Panc1 (cell line): ENCODE measurements at regions not wholly inside any gene's neighbourhood (a gene's known extent, or its start where the extent isn't known, plus 50 kb on each side); places are given as distances from the start of the nearest gene placed in this dataset.

Experiments used
- ATAC-seq: fragments of 200-7000 bp; cut with Tn5 transposase; 2 replicates; pipeline ENCODE4 v1.9.1; 2020; ENCODE audit warnings: mild to moderate bottlenecking, moderate library complexity
- BruUV-seq: library from RNA; stranded (reverse); fragments of 400-500 nt; replicated peaks from 2 replicates; lab custom pipeline; 2021; lab: Mats Ljungman, UMichigan
- CTCF ChIA-PET: fragments of 300-600 bp; sonication (Branson Sonifier 250); formaldehyde crosslinking; loops from one replicate; lab custom pipeline; 2022; ENCODE audit warnings: antibody characterized with exemption; lab: Charles Lee
- POLR2A ChIA-PET: fragments of 300-600 bp; sonication (Branson Sonifier 250); formaldehyde crosslinking; loops from one replicate; lab custom pipeline; 2022; ENCODE audit warnings: antibody characterized with exemption; lab: Charles Lee
- DNase-seq: peaks from one replicate; pipeline ENCODE4 v3.0.0-alpha.2; 2010; ENCODE audit warnings: low read depth, low spot score
- H3K27ac ChIP-seq: 2 replicates; pipeline ENCODE4 v1.5.1; 2011; ENCODE audit warnings: mild to moderate bottlenecking, low read length, inconsistent platforms
- H3K27me3 ChIP-seq: fragments of 200-500 bp; sonication (Bioruptor generic); 2 replicates; pipeline ENCODE4 v1.6.0; 2014; ENCODE audit warnings: low read length, inconsistent platforms; ENCODE audit not compliant: control insufficient read depth, insufficient read depth
- H3K36me3 ChIP-seq: fragments of 200-500 bp; sonication (Bioruptor generic); 2 replicates; pipeline ENCODE4 v1.5.1; 2014; ENCODE audit warnings: inconsistent platforms, mild to moderate bottlenecking, low read length, moderate library complexity; ENCODE audit not compliant: control insufficient read depth, insufficient read depth
- H3K4me1 ChIP-seq: 2 replicates; pipeline ENCODE4 v1.5.1; 2011; ENCODE audit warnings: inconsistent platforms, mild to moderate bottlenecking, low read length, moderate library complexity; ENCODE audit not compliant: control insufficient read depth, insufficient read depth
- H3K4me3 ChIP-seq, 2 experiments: 2 replicates each; pipeline ENCODE4 v1.5.1; 2011 to 2012; ENCODE audit warnings: low read depth in 2 of 2, low read length in 2 of 2, mild to moderate bottlenecking in 2 of 2, inconsistent platforms in 1 of 2, moderate library complexity in 1 of 2
- H3K9me3 ChIP-seq: fragments of 200-500 bp; sonication (Bioruptor generic); 2 replicates; pipeline ENCODE4 v1.5.1; 2014; ENCODE audit warnings: low read depth, mild to moderate bottlenecking, inconsistent platforms, low read length, moderate library complexity; ENCODE audit not compliant: control insufficient read depth, insufficient read depth
- POLR2AphosphoS5 ChIP-seq: IDR thresholded peaks from 2 replicates; pipeline ENCODE4 v1.6.1; 2012; ENCODE audit warnings: mild to moderate bottlenecking, low read depth, low read length, moderate library complexity
- REST ChIP-seq, 2 experiments: IDR thresholded peaks; 2 replicates each; pipeline ENCODE4 v1.6.1; 2011 to 2012; ENCODE audit warnings: low read depth in 2 of 2, control low read depth in 1 of 2, low read length in 1 of 2, mild to moderate bottlenecking in 1 of 2, moderate library complexity in 1 of 2; ENCODE audit not compliant: insufficient read depth in 1 of 2
- SIN3A ChIP-seq: IDR thresholded peaks from 2 replicates; pipeline ENCODE4 v1.6.1; 2012; ENCODE audit warnings: low read depth, mild to moderate bottlenecking, low read length, moderate library complexity, borderline replicate concordance; ENCODE audit not compliant: insufficient read depth
- TCF7L2 ChIP-seq: IDR thresholded peaks from 2 replicates; pipeline ENCODE4 v1.6.1; 2011; ENCODE audit warnings: mild to moderate bottlenecking, low read depth, low read length, inconsistent platforms
- in situ Hi-C: cut with HindIII; loops from 2 replicates; pipeline ENCODE4 v1.10.0; 2016; ENCODE audit warnings: low sequenced_read_pairs, low pct_unique_long_range_greater_than_20kb
- intact Hi-C: fragments of 100-400 bp; cut with micrococcal nuclease; formaldehyde crosslinking; loops from one replicate; pipeline ENCODE4 v1.10.0; 2022; ENCODE audit not compliant: unreplicated experiment
- TF ChIP-seq, protein P1 (sequence below): fragments of 450-650 bp; IDR thresholded peaks from 2 replicates; pipeline ENCODE4 v1.5.1; 2017; ENCODE audit warnings: mild to moderate bottlenecking

- ATAC-seq (no peak), DNase-seq (no peak)
- no TSS peak for BruUV-seq
- in situ Hi-C loops, result no loop called here
- no peaks in the 10 kb centered on the region for H3K36me3 ChIP-seq
- H3K4me1 ChIP-seq, result peaks cover 40% of the 10 kb centered on the region
- H3K9me3 ChIP-seq, result no peaks in the 10 kb centered on the region
- ChIA-PET CTCF (no interaction called here), POLR2A (no interaction called here)
- TF ChIP-seq TCF7L2, result no peak
- intact Hi-C loops, result no loop called here
- H3K27ac ChIP-seq, result peak overlapping the region; percentile 18; the same call in 1 of the 2 replicates
- no peak overlapping the region for H3K4me3 ChIP-seq
- H3K27me3 ChIP-seq, result no peaks in the 10 kb centered on the region
Observed at GRCh38 chr18:23397907-23398306, 55.2 kb upstream of the RIOK3 start.

GRCh38 chr18:23398401-23398800 lies 54.7 kb upstream of the RIOK3 start:
- ATAC-seq (no peak), DNase-seq (no peak)
- H3K27me3 ChIP-seq, result no peaks in the 10 kb centered on the region
- intact Hi-C loops, result no loop called here
- BruUV-seq, result no TSS peak
- H3K4me1 ChIP-seq, result peaks cover 40% of the 10 kb centered on the region
- H3K4me3 ChIP-seq, result no peak overlapping the region
- TF ChIP-seq POLR2AphosphoS5, result no peak
- TF ChIP-seq SIN3A, result no peak
- no peak for TF ChIP-seq REST (IDR thresholded peaks at IDR 0.05; ENCODE audit: insufficient read depth in 1 of 2, low read depth in 2 of 2, low read length in 1 of 2)
- TF ChIP-seq, protein P1, sequence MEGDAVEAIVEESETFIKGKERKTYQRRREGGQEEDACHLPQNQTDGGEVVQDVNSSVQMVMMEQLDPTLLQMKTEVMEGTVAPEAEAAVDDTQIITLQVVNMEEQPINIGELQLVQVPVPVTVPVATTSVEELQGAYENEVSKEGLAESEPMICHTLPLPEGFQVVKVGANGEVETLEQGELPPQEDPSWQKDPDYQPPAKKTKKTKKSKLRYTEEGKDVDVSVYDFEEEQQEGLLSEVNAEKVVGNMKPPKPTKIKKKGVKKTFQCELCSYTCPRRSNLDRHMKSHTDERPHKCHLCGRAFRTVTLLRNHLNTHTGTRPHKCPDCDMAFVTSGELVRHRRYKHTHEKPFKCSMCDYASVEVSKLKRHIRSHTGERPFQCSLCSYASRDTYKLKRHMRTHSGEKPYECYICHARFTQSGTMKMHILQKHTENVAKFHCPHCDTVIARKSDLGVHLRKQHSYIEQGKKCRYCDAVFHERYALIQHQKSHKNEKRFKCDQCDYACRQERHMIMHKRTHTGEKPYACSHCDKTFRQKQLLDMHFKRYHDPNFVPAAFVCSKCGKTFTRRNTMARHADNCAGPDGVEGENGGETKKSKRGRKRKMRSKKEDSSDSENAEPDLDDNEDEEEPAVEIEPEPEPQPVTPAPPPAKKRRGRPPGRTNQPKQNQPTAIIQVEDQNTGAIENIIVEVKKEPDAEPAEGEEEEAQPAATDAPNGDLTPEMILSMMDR, result no peak
- no peak for TF ChIP-seq TCF7L2
- H3K9me3 ChIP-seq, result no peaks in the 10 kb centered on the region
- H3K27ac ChIP-seq, result peak overlapping the region; percentile 12; the same call in 1 of the 2 replicates
- ChIA-PET CTCF (no interaction called here), POLR2A (no interaction called here)
- in situ Hi-C loops, result no loop called here
- H3K36me3 ChIP-seq, result no peaks in the 10 kb centered on the region

GRCh38 chr18:23399067-23399466 lies 54.0 kb upstream of the RIOK3 start:
- Histone ChIP-seq H3K27me3 (no peaks in the 10 kb centered on the region), H3K27ac (peak overlapping the region; percentile 29), H3K36me3 (no peaks in the 10 kb centered on the region), H3K4me1 (peaks cover 40% of the 10 kb centered on the region), H3K4me3 (no peak overlapping the region), H3K9me3 (no peaks in the 10 kb centered on the region)
- no peak for ATAC-seq
- TF ChIP-seq REST (IDR thresholded peaks at IDR 0.05; ENCODE audit: insufficient read depth in 1 of 2, low read depth in 2 of 2, low read length in 1 of 2) (no peak), POLR2AphosphoS5 (no peak), TCF7L2 (no peak), SIN3A (no peak)
- TF ChIP-seq, protein P1, result no peak
- intact Hi-C loops (no loop called here), in situ Hi-C loops (no loop called here)
- ChIA-PET CTCF (no interaction called here), POLR2A (no interaction called here)
- no TSS peak for BruUV-seq
- no peak for DNase-seq
